ENCODE measurements at regions not wholly inside any gene's neighbourhood (a gene's known extent, or its start where the extent isn't known, plus 50 kb on each side); places are given as distances from the start of the nearest gene placed in this dataset.

DNA sequence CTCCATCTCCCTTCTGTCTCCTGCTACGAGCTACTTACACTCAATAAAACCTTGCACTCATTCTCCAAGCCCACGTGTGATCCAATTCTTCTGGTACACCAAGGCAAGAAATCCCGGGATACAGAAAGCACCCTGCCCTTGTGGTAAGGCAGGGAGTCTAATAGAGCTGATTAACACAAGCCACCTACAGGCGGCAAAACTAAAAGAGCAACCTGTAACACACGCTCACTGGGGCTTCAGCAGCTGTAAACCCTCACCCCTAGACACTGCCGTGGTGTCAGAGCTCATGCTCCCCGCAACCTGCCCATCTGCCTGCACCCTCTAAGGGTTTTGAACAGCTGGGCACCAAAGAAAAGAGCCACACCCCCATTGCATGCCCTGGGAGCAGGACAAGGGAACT lies 755.4 kb upstream of the HTR2C start:
- no peak overlapping the region for H3K4me3 ChIP-seq (ENCODE audit: low read depth, low read length)
- DNase-seq (ENCODE audit: low read depth): no peak
- TF ChIP-seq CTCF (IDR thresholded peaks at IDR 0.05; ENCODE audit: control insufficient read depth, extremely low read depth, insufficient read depth): no peak

GRCh38 chrX:113818346-113818745 lies 765.5 kb upstream of the HTR2C start:
- TF ChIP-seq CTCF (IDR thresholded peaks at IDR 0.05; ENCODE audit: control insufficient read depth, extremely low read depth, insufficient read depth): no peak
- DNase-seq (ENCODE audit: low read depth): peak; percentile 81
- H3K4me3 ChIP-seq (ENCODE audit: low read depth, low read length): no peak overlapping the region

DNA sequence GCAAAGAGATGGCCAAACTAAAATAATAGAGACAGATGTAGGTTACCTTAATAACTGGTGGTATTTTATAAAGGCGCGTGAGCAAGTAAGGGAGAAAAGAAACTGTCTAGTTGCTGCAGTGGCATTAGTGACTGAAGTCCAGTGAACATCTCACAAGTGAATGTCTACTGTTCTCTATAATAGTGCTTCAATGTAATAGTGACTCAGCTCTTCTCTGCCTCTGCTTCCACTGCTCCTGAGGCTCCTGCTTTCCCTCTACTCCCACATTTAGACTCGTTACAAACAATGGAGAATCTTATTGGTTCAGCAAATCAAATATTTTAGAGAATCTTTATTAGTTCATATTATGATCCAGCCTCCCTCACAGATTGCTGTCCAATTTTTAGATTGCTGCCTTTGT lies 779.1 kb upstream of the HTR2C start:
- no peak overlapping the region for H3K4me3 ChIP-seq (ENCODE audit: low read depth, low read length)
- no peak for TF ChIP-seq CTCF (IDR thresholded peaks at IDR 0.05; ENCODE audit: control insufficient read depth, extremely low read depth, insufficient read depth)
- DNase-seq (ENCODE audit: low read depth): no peak

- no peak overlapping the region for H3K4me3 ChIP-seq (ENCODE audit: low read depth, low read length)
- no peak for DNase-seq (ENCODE audit: low read depth)
- TF ChIP-seq CTCF (IDR thresholded peaks at IDR 0.05; ENCODE audit: control insufficient read depth, extremely low read depth, insufficient read depth): no peak
Observed at GRCh38 chrX:113804291-113804690, 779.6 kb upstream of the HTR2C start.

DNA sequence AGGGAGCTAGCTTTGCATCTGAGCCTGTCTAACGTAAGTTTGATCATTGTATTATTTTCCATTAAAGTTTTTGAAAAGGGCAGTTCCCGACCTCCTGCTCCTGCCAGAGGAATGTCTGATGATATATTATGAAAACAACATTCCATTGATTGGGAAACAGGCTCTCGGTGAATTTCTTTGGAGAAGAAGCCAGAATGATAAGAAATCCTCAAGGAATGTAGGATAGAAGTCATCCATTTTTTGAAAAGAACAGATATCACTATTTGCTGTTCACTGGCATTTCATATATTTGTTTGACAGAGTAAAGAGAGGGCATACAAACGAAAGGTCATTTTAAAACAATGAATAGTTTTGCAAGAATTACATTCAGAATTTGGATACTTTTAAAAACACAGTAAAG lies 781.0 kb upstream of the HTR2C start:
- no peak overlapping the region for H3K4me3 ChIP-seq (ENCODE audit: low read depth, low read length)
- no peak for TF ChIP-seq CTCF (IDR thresholded peaks at IDR 0.05; ENCODE audit: control insufficient read depth, extremely low read depth, insufficient read depth)
- no peak for DNase-seq (ENCODE audit: low read depth)

GRCh38 chrX:113800955-113801354 lies 782.9 kb upstream of the HTR2C start:
- H3K4me3 ChIP-seq (ENCODE audit: low read depth, low read length): no peak overlapping the region
- DNase-seq (ENCODE audit: low read depth): no peak
- TF ChIP-seq CTCF (IDR thresholded peaks at IDR 0.05; ENCODE audit: control insufficient read depth, extremely low read depth, insufficient read depth): no peak

GRCh38 chrX:113793563-113793962 lies 790.3 kb upstream of the HTR2C start:
- H3K4me3 ChIP-seq (ENCODE audit: low read depth, low read length): no peak overlapping the region
- DNase-seq (ENCODE audit: low read depth): no peak
- no peak for TF ChIP-seq CTCF (IDR thresholded peaks at IDR 0.05; ENCODE audit: control insufficient read depth, extremely low read depth, insufficient read depth)

Measured in LNCaP clone FGC (cell line).